GM21737 (cell line): ENCODE measurements at regions not wholly inside any gene's neighbourhood (a gene's known extent, or its start where the extent isn't known, plus 50 kb on each side); places are given as distances from the start of the nearest gene placed in this dataset.

ENCODE experiments used
- ATAC-seq: cut with Tn5 transposase; IDR thresholded peaks from one replicate; pipeline ENCODE4 v1.9.1; 2021; ENCODE audit warnings: mild to moderate bottlenecking, moderate library complexity; ENCODE audit not compliant: unreplicated experiment

GRCh38 chr16:59941594-59941993, 1207.5 kb upstream of the GOT2 start:
- no peak for ATAC-seq

- no peak for ATAC-seq
Measured at GRCh38 chr16:59920054-59920453, 1185.9 kb upstream of the GOT2 start.

- ATAC-seq, result no peak
Measured at GRCh38 chr16:59913666-59914065, 1179.5 kb upstream of the GOT2 start.

- ATAC-seq, result no peak
Measured at GRCh38 chr16:59909262-59909661, 1175.1 kb upstream of the GOT2 start.

- ATAC-seq, result no peak
Measured at GRCh38 chr16:59907611-59908010, 1173.5 kb upstream of the GOT2 start.

- ATAC-seq, result no peak
Measured at GRCh38 chr16:59905606-59906005, 1171.5 kb upstream of the GOT2 start.

GRCh38 chr16:59905131-59905530, 1171.0 kb upstream of the GOT2 start:
- ATAC-seq, result no peak

GRCh38 chr16:59899940-59900339, 1165.8 kb upstream of the GOT2 start:
- no peak for ATAC-seq

- no peak for ATAC-seq
Measured at GRCh38 chr16:59892376-59892775, 1158.3 kb upstream of the GOT2 start.

- no peak for ATAC-seq
Measured at GRCh38 chr16:59887856-59888255, 1153.7 kb upstream of the GOT2 start.

GRCh38 chr16:59886021-59886420, 1151.9 kb upstream of the GOT2 start:
- no peak for ATAC-seq

- no peak for ATAC-seq
Measured at GRCh38 chr16:59881376-59881775, 1147.3 kb upstream of the GOT2 start.

GRCh38 chr16:59880611-59881010, 1146.5 kb upstream of the GOT2 start:
- ATAC-seq, result no peak

- ATAC-seq, result no peak
Measured at GRCh38 chr16:59878999-59879398, 1144.9 kb upstream of the GOT2 start.

- no peak for ATAC-seq
Measured at GRCh38 chr16:59878479-59878878, 1144.4 kb upstream of the GOT2 start.

- no peak for ATAC-seq
Measured at GRCh38 chr16:59864981-59865666, 1131.0 kb upstream of the GOT2 start.

GRCh38 chr16:59859676-59860402, 1125.7 kb upstream of the GOT2 start:
- no peak for ATAC-seq

GRCh38 chr16:59854846-59855439, 1120.8 kb upstream of the GOT2 start:
- ATAC-seq, result no peak

- ATAC-seq, result no peak
Measured at GRCh38 chr16:59849716-59850115, 1115.6 kb upstream of the GOT2 start.

GRCh38 chr16:59848296-59848695, 1114.2 kb upstream of the GOT2 start:
- no peak for ATAC-seq

- no peak for ATAC-seq
Measured at GRCh38 chr16:59840169-59840568, 1106.1 kb upstream of the GOT2 start.

- no peak for ATAC-seq
Measured at GRCh38 chr16:59826767-59827166, 1092.7 kb upstream of the GOT2 start.
